ENCODE measurements at regions not wholly inside any gene's neighbourhood (a gene's known extent, or its start where the extent isn't known, plus 50 kb on each side); places are given as distances from the start of the nearest gene placed in this dataset.

DNA sequence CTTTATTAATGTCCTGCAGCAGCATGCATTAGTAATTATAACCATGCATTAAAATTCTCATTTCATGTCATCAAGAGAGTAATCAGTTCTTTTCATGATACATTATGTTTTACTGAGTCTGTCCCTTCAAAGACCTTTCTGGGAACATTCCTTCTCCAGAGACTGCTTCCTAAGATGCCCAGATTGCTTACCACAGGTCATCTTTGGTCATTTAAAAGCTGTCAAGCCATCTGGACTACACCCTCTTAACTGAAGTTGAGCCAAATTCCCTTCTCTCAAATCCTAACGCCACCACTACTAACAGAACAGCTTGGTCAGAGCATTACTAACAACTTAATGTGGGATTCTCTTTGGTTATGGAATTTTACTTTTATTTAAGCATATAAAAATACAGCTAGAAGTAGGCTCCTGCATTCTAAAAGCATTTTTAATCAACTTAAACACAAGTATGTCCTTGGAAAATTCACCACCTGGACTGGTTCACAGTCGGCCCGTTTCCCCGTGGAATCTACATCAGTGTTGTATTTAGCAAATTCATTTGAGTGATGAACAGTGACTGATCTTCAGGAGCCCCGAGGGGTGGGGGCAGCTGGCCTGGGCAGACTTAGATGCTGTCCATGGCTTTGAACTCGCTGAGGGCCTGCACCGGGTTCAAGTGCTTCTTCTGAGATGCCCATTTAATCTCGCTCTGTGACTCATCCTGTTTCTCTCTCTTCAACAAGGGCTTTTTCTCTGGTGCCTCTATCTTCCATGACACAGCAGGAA, 92.8 kb upstream of the CCDC112 start:
- TF ChIP-seq POLR2A (IDR thresholded peaks at IDR 0.05) (no peak), CTCF (IDR thresholded peaks at IDR 0.05 in 4 of 5, conservative IDR thresholded peaks at IDR 0.05 in 1 of 5) (no peak)
